Iris pigment epithelial cell (primary cell): ENCODE measurements at regions not wholly inside any gene's neighbourhood (a gene's known extent, or its start where the extent isn't known, plus 50 kb on each side); places are given as distances from the start of the nearest gene placed in this dataset.

ENCODE experiments used
- DNase-seq: peaks from one replicate; pipeline ENCODE4 v3.0.0-alpha.2; 2011; ENCODE audit warnings: low read depth

- no peak for DNase-seq
These were observed 126.6 kb upstream of the CAMK1G start for GRCh38 chr1:209456878-209457277.

GRCh38 chr1:209457401-209458125, 126.0 kb upstream of the CAMK1G start:
- no peak for DNase-seq

GRCh38 chr1:209458921-209459320, 124.6 kb upstream of the CAMK1G start:
- DNase-seq: no peak

GRCh38 chr1:209461168-209461567, 122.3 kb upstream of the CAMK1G start:
- no peak for DNase-seq

GRCh38 chr1:209462433-209462832, 121.1 kb upstream of the CAMK1G start:
- DNase-seq: no peak

GRCh38 chr1:209463441-209463840, 120.1 kb upstream of the CAMK1G start:
- no peak for DNase-seq

- DNase-seq: no peak
These were observed 110.5 kb upstream of the CAMK1G start for GRCh38 chr1:209473025-209473424.

- no peak for DNase-seq
These were observed 103.2 kb upstream of the CAMK1G start for GRCh38 chr1:209480345-209480744.

GRCh38 chr1:209483691-209484090, 99.8 kb upstream of the CAMK1G start:
- DNase-seq: no peak

- DNase-seq: no peak
These were observed 99.1 kb upstream of the CAMK1G start for GRCh38 chr1:209484429-209484828.

GRCh38 chr1:209485167-209485566, 98.3 kb upstream of the CAMK1G start:
- DNase-seq: peak; percentile 41

GRCh38 chr1:209485751-209486150, 97.8 kb upstream of the CAMK1G start:
- DNase-seq: no peak

- DNase-seq: peak; percentile 29
These were observed 96.5 kb upstream of the CAMK1G start for GRCh38 chr1:209486861-209487593.

- peak; percentile 36 for DNase-seq
These were observed 93.5 kb upstream of the CAMK1G start for GRCh38 chr1:209490013-209490412.

- no peak for DNase-seq
These were observed 92.5 kb upstream of the CAMK1G start for GRCh38 chr1:209491031-209491430.

- DNase-seq: no peak
These were observed 92.0 kb upstream of the CAMK1G start for GRCh38 chr1:209491496-209491895.

GRCh38 chr1:209491897-209492296, 91.6 kb upstream of the CAMK1G start:
- DNase-seq: no peak

GRCh38 chr1:209493559-209493958, 90.0 kb upstream of the CAMK1G start:
- DNase-seq: peak; percentile 9

- no peak for DNase-seq
These were observed 85.8 kb upstream of the CAMK1G start for GRCh38 chr1:209497729-209498128.

GRCh38 chr1:209500993-209501392, 82.5 kb upstream of the CAMK1G start:
- DNase-seq: no peak

- DNase-seq: peak; percentile 12
These were observed 80.3 kb upstream of the CAMK1G start for GRCh38 chr1:209503196-209503595.

- DNase-seq: peak; percentile 4
These were observed 78.9 kb upstream of the CAMK1G start for GRCh38 chr1:209504571-209504970.

GRCh38 chr1:209505044-209505443, 78.5 kb upstream of the CAMK1G start:
- peak; percentile 47 for DNase-seq

- no peak for DNase-seq
These were observed 77.4 kb upstream of the CAMK1G start for GRCh38 chr1:209506101-209506500.
